B cell (primary cell): ENCODE measurements at regions not wholly inside any gene's neighbourhood (a gene's known extent, or its start where the extent isn't known, plus 50 kb on each side); places are given as distances from the start of the nearest gene placed in this dataset.

Source experiments
- ATAC-seq: fragments of 200-7000 bp; cut with Tn5 transposase; one replicate; pipeline ENCODE4 v1.10.0; 2021; ENCODE audit warnings: low read depth, mild to moderate bottlenecking, moderate number of reproducible peaks, moderate library complexity
- CTCF ChIA-PET: fragments of 350-600 bp; sonication (Branson Sonifier 250); formaldehyde crosslinking; loops from one replicate; lab custom pipeline; 2021; ENCODE audit warnings: antibody characterized with exemption, inconsistent platforms; lab: Charles Lee
- POLR2A ChIA-PET: fragments of 350-600 bp; sonication (Branson Sonifier 250); formaldehyde crosslinking; loops from one replicate; lab custom pipeline; 2021; ENCODE audit warnings: antibody characterized with exemption; lab: Charles Lee
- DNase-seq: peaks from one replicate; pipeline ENCODE4 v3.0.0; 2013
- H2AFZ ChIP-seq: 2 replicates; pipeline ENCODE4 v1.6.1; 2012; ENCODE audit warnings: mild to moderate bottlenecking, low read depth, low read length; ENCODE audit not compliant: insufficient read depth, poor library complexity, severe bottlenecking
- H3K27ac ChIP-seq, 2 donors: 1 replicate in 1 of 2; 2 replicates in 1 of 2; pipeline ENCODE4 v1.5.1; 2012 to 2013; ENCODE audit warnings: low read length in 2 of 2, mild to moderate bottlenecking in 2 of 2, moderate library complexity in 1 of 2
- H3K27me3 ChIP-seq, 4 experiments: fragments of 200-600 bp in 1 of 4; sonication (generic) in 1 of 4; replicated peaks in 1 of 4; 1 replicate in 2 of 4; 2 replicates in 2 of 4; pipeline versions ENCODE4 v1.6.1 to v1.7.0; 2013 to 2016; ENCODE audit warnings: low read length in 3 of 4, mild to moderate bottlenecking in 2 of 4, mixed read lengths in 1 of 4, moderate library complexity in 1 of 4; ENCODE audit not compliant: insufficient read depth in 4 of 4, control insufficient read depth in 3 of 4; ENCODE audit errors: control extremely low read depth in 1 of 4
- H3K36me3 ChIP-seq, 2 experiments: replicated peaks in 1 of 2; 1 replicate in 1 of 2; 2 replicates in 1 of 2; pipeline versions ENCODE4 v1.6.1 to v1.7.1; 2013; ENCODE audit warnings: low read length in 1 of 2; ENCODE audit not compliant: insufficient read depth in 2 of 2, control insufficient read depth in 1 of 2; ENCODE audit errors: control extremely low read depth in 1 of 2, extremely low read depth in 1 of 2
- H3K4me1 ChIP-seq, 2 donors: fragments of 200-600 bp in 1 of 2; sonication (generic) in 1 of 2; 1 replicate in 1 of 2; 2 replicates in 1 of 2; pipeline versions ENCODE4 v1.5.1 to v1.6.1; 2013 to 2017; ENCODE audit warnings: low read length in 2 of 2; ENCODE audit not compliant: control insufficient read depth in 2 of 2, insufficient read depth in 2 of 2
- H3K4me2 ChIP-seq: replicated peaks from 2 replicates; pipeline ENCODE3; 2012; ENCODE audit warnings: mild to moderate bottlenecking, low read depth, low read length; ENCODE audit not compliant: poor library complexity, severe bottlenecking
- H3K4me3 ChIP-seq, 5 experiments: fragments of 200-600 bp in 1 of 5; sonication (generic) in 1 of 5; 1 replicate in 3 of 5; 2 replicates in 2 of 5; pipeline versions ENCODE4 v1.5.1 to v1.7.0; 2011 to 2016; ENCODE audit warnings: low read length in 4 of 5, mild to moderate bottlenecking in 4 of 5, low read depth in 2 of 5, control low read depth in 1 of 5, moderate library complexity in 1 of 5; ENCODE audit not compliant: insufficient read depth in 1 of 5; ENCODE audit errors: control extremely low read depth in 1 of 5, extremely low read depth in 1 of 5
- H3K79me2 ChIP-seq: fragments of 200-600 bp; sonication (generic); one replicate; pipeline ENCODE4 v1.6.0; 2016; ENCODE audit warnings: low read length; ENCODE audit not compliant: control insufficient read depth, insufficient read depth
- H3K9ac ChIP-seq: fragments of 200-600 bp; sonication (generic); 2 replicates; pipeline ENCODE4 v1.6.1; 2017; ENCODE audit warnings: mild to moderate bottlenecking, low read length, moderate library complexity
- H3K9me3 ChIP-seq, 3 donors: one replicate each; pipeline versions ENCODE4 v1.6.1 to v1.7.1; 2013; ENCODE audit warnings: low read length in 2 of 3; ENCODE audit not compliant: control insufficient read depth in 2 of 3, insufficient read depth in 1 of 3; ENCODE audit errors: control extremely low read depth in 1 of 3
- H4K20me1 ChIP-seq: 2 replicates; pipeline ENCODE4 v1.6.0; 2012; ENCODE audit warnings: mild to moderate bottlenecking, low read length; ENCODE audit not compliant: insufficient read depth, control insufficient read depth, poor library complexity, severe bottlenecking
- H3K27ac Mint-ChIP-seq: one replicate; pipeline ENCODE4 v1.8.0; 2021; ENCODE audit warnings: mixed read lengths
- H3K27me3 Mint-ChIP-seq: one replicate; pipeline ENCODE4 v1.8.0; 2021; ENCODE audit warnings: mixed read lengths
- H3K4me1 Mint-ChIP-seq: one replicate; pipeline ENCODE4 v1.8.0; 2021; ENCODE audit warnings: mixed read lengths
- H3K4me3 Mint-ChIP-seq: one replicate; pipeline ENCODE4 v1.8.0; 2021; ENCODE audit warnings: mixed read lengths
- H3K9me3 Mint-ChIP-seq: one replicate; pipeline ENCODE4 v1.8.0; 2022; ENCODE audit warnings: mixed read lengths; ENCODE audit not compliant: insufficient read depth
- CTCF ChIP-seq: fragments of 200-600 bp; IDR thresholded peaks from one replicate; pipeline ENCODE4 v1.8.0; 2022; ENCODE audit warnings: antibody characterized with exemption, mild to moderate bottlenecking
- EZH2 ChIP-seq: IDR thresholded peaks from 2 replicates; pipeline ENCODE4 v1.6.1; 2012; ENCODE audit warnings: borderline replicate concordance, low read depth, mild to moderate bottlenecking, moderate library complexity, low read length; ENCODE audit not compliant: insufficient read depth, poor library complexity, severe bottlenecking
- WGBS: methylation state at CpG from one replicate; pipeline ENCODE4 v1.1.5; 2013; ENCODE audit warnings: missing lambda C conversion rate; ENCODE audit not compliant: insufficient coverage; 5-methylcytosine and 5-hydroxymethylcytosine counted together
- intact Hi-C: fragments of 100-400 bp; cut with micrococcal nuclease; formaldehyde crosslinking; loops from one replicate; pipeline ENCODE4 v1.10.0; 2022

DNA sequence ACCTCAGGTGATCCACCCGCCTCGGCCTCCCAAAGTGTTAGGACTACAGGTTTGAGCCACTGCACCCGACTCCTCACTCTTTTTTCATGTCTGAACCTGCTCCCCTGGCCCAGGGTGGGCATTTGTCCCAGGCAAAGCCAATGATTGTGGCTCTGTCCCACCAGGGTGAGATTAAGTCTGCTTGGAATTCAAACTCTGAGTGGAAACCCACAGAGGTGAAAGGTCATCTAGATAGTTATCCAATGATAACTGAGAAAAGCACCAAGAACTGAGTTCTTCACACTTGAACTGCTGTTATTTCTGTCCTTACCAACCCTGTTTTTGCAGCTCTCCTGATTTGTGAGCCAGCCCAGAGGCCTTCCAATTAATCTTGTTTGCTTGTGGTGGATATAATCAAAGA, 62.4 kb upstream of the ACVR1 start:
- Mint-ChIP-seq H3K27me3 (no peaks in the 10 kb centered on the region), H3K9me3 (no peaks in the 10 kb centered on the region), H3K4me1 (no peaks in the 10 kb centered on the region), H3K27ac (no peak overlapping the region), H3K4me3 (no peak overlapping the region)
- intact Hi-C loops = no loop called here
- no peak for ATAC-seq
- ChIA-PET CTCF (no interaction called here), POLR2A (no interaction called here)
- Histone ChIP-seq H3K9me3 (no peaks in the 10 kb centered on the region), H3K4me1 (no peaks in the 10 kb centered on the region), H3K4me3 (no peak overlapping the region), H3K79me2 (no peaks in the 10 kb centered on the region), H2AFZ (no peak overlapping the region), H3K4me2 (no peak overlapping the region), H3K36me3 (no peaks in the 10 kb centered on the region), H3K27ac (no peak overlapping the region), H3K27me3 (no peaks in the 10 kb centered on the region), H3K9ac (no peak overlapping the region), H4K20me1 (no peaks in the 10 kb centered on the region)
- WGBS = 93% methylated on average over 3 of the region's 3 CpGs
- TF ChIP-seq CTCF (no peak), EZH2 (no peak)
- no peak for DNase-seq

DNA sequence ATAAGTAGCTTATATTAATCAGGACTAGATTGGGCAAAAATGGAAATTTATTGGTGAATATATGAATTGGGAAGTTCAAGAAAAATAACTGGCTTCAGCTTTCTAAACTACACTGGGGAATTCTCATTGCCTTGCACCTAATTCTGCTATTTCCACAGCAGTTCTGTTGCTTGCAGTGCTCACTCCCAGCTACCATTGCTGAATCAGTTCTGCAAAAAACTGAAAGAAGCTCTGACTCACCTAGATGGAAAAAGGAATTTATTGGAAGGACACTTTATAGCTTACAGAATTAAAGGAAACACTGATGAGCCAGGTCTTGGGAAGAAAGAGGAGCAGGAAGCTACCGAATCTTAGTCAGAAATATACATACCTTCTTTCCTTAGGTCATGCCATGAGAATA, 60.3 kb upstream of the ACVR1 start:
- Histone ChIP-seq H2AFZ (no peak overlapping the region), H3K36me3 (no peaks in the 10 kb centered on the region), H3K4me1 (no peaks in the 10 kb centered on the region), H4K20me1 (no peaks in the 10 kb centered on the region), H3K79me2 (no peaks in the 10 kb centered on the region), H3K4me3 (no peak overlapping the region), H3K27ac (no peak overlapping the region), H3K9ac (no peak overlapping the region), H3K9me3 (no peaks in the 10 kb centered on the region), H3K27me3 (no peaks in the 10 kb centered on the region), H3K4me2 (no peak overlapping the region)
- Mint-ChIP-seq H3K27me3 (no peaks in the 10 kb centered on the region), H3K27ac (no peak overlapping the region), H3K4me1 (no peaks in the 10 kb centered on the region), H3K4me3 (no peak overlapping the region), H3K9me3 (no peaks in the 10 kb centered on the region)
- no CpG with 5 or more reads among the region's 1 CpG for WGBS
- DNase-seq (no peak), ATAC-seq (no peak)
- CTCF ChIA-PET = no interaction called here
- intact Hi-C loops = no loop called here
- TF ChIP-seq CTCF (no peak), EZH2 (no peak)
- POLR2A ChIA-PET = no interaction called here
